Mammary epithelial cell (primary cell): ENCODE measurements at regions not wholly inside any gene's neighbourhood (a gene's known extent, or its start where the extent isn't known, plus 50 kb on each side); places are given as distances from the start of the nearest gene placed in this dataset.

Experiments used
- EZH2 ChIP-seq: IDR thresholded peaks from 2 replicates; pipeline ENCODE4 v1.6.1; 2012; ENCODE audit warnings: low read length, inconsistent platforms, borderline replicate concordance
- TF ChIP-seq, protein P1 (sequence below), 2 donors: IDR thresholded peaks in 1 of 2; conservative IDR thresholded peaks in 1 of 2; 2 replicates each; pipeline ENCODE4 v1.5.1; 2011 to 2012; ENCODE audit warnings: inconsistent platforms in 2 of 2, low read length in 2 of 2, mild to moderate bottlenecking in 2 of 2, control low read depth in 1 of 2, low read depth in 1 of 2; ENCODE audit not compliant: insufficient read depth in 1 of 2; ENCODE audit errors: extremely low read depth in 1 of 2

DNA sequence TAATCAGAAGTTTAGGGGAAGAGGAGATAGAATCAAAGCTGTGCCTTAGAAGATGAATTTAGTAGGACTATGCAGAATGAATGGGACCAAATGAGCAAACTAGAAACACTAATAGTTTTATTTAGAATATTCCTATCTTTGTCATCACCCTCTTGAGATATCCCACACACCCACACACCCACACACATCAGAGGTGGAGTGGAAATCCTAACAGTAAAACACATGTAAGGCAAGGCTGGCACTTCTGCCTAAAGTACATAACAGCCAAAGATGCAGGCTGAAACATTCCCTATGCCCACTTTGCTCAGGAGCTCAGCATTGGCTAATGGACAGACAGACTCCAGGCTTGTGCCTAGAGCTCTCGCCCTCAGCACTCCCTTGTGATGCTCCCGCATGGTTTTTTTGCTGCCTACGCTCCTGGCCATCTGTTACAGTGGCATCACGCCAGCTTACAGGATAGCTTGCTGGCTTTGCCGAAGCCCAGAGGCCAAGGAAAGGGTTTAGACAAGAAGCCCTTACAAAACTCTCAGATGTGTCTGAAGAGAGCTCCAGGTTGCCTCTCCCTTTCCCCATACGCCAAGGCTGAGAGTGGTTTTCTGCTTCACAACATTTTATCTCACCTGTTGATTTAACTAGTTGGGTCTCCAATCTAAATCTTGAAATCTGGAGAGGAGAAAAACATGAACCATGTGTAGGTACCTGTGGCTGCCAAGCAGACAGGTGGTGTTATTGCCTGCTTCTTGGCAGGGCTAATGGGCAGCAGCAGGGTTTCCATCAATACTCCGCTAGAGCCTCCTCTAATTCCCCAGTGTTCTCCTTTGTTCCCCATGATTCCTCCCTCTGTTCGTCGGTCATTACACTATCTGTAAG is 282.6 kb upstream of the ID4 start:
- TF ChIP-seq, protein P1, sequence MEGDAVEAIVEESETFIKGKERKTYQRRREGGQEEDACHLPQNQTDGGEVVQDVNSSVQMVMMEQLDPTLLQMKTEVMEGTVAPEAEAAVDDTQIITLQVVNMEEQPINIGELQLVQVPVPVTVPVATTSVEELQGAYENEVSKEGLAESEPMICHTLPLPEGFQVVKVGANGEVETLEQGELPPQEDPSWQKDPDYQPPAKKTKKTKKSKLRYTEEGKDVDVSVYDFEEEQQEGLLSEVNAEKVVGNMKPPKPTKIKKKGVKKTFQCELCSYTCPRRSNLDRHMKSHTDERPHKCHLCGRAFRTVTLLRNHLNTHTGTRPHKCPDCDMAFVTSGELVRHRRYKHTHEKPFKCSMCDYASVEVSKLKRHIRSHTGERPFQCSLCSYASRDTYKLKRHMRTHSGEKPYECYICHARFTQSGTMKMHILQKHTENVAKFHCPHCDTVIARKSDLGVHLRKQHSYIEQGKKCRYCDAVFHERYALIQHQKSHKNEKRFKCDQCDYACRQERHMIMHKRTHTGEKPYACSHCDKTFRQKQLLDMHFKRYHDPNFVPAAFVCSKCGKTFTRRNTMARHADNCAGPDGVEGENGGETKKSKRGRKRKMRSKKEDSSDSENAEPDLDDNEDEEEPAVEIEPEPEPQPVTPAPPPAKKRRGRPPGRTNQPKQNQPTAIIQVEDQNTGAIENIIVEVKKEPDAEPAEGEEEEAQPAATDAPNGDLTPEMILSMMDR (conservative IDR thresholded peaks at IDR 0.05 in 1 of 2, IDR thresholded peaks at IDR 0.05 in 1 of 2; ENCODE audit: extremely low read depth in 1 of 2, insufficient read depth in 1 of 2, low read depth in 1 of 2, low read length in 2 of 2) = no peak
- TF ChIP-seq EZH2 = no peak
